Osteoblast (primary cell): ENCODE measurements at regions not wholly inside any gene's neighbourhood (a gene's known extent, or its start where the extent isn't known, plus 50 kb on each side); places are given as distances from the start of the nearest gene placed in this dataset.

Source experiments
- DNase-seq: peaks from one replicate; pipeline ENCODE4 v3.0.0; 2011; ENCODE audit warnings: low spot score, mixed read lengths; ENCODE audit not compliant: insufficient read length; ENCODE audit errors: missing footprints
- H2AFZ ChIP-seq: 2 replicates; pipeline ENCODE4 v1.6.0; 2011; ENCODE audit warnings: mild to moderate bottlenecking, low read length
- H3K27ac ChIP-seq: 2 replicates; pipeline ENCODE4 v1.5.1; 2011; ENCODE audit warnings: mild to moderate bottlenecking, low read depth, low read length, moderate library complexity
- H3K27me3 ChIP-seq: 2 replicates; pipeline ENCODE4 v1.6.0; 2012; ENCODE audit warnings: mild to moderate bottlenecking, control low read depth, inconsistent platforms, low read length, moderate library complexity; ENCODE audit not compliant: insufficient read depth
- H3K36me3 ChIP-seq: 2 replicates; pipeline ENCODE4 v1.5.1; 2011; ENCODE audit warnings: mild to moderate bottlenecking, low read length, control low read depth, moderate library complexity; ENCODE audit not compliant: insufficient read depth
- H3K4me1 ChIP-seq: 2 replicates; pipeline ENCODE4 v1.5.1; 2011; ENCODE audit warnings: mild to moderate bottlenecking, low read length, control low read depth, moderate library complexity; ENCODE audit not compliant: insufficient read depth
- H3K4me2 ChIP-seq: 2 replicates; pipeline ENCODE4 v1.6.0; 2011; ENCODE audit warnings: mild to moderate bottlenecking, low read length; ENCODE audit not compliant: insufficient read depth
- H3K4me3 ChIP-seq: fragments of 200-600 bp; sonication (generic); 3 replicates; pipeline ENCODE4 v1.5.1; 2012; ENCODE audit warnings: mild to moderate bottlenecking, low read length, inconsistent platforms; ENCODE audit not compliant: insufficient read depth
- H3K79me2 ChIP-seq: 2 replicates; pipeline ENCODE4 v1.6.0; 2012; ENCODE audit warnings: mild to moderate bottlenecking, low read length, control low read depth, inconsistent platforms; ENCODE audit not compliant: insufficient read depth
- H3K9me3 ChIP-seq: 2 replicates; pipeline ENCODE4 v1.5.1; 2011; ENCODE audit warnings: low read depth, low read length, control low read depth
- H4K20me1 ChIP-seq: 2 replicates; pipeline ENCODE4 v1.6.0; 2012; ENCODE audit warnings: mild to moderate bottlenecking, low read length, control low read depth; ENCODE audit not compliant: insufficient read depth
- TF ChIP-seq, protein P1 (sequence below): IDR thresholded peaks from 2 replicates; pipeline ENCODE4 v1.5.1; 2011; ENCODE audit warnings: mild to moderate bottlenecking, low read depth, low read length, moderate library complexity; ENCODE audit errors: extremely low read depth

DNA sequence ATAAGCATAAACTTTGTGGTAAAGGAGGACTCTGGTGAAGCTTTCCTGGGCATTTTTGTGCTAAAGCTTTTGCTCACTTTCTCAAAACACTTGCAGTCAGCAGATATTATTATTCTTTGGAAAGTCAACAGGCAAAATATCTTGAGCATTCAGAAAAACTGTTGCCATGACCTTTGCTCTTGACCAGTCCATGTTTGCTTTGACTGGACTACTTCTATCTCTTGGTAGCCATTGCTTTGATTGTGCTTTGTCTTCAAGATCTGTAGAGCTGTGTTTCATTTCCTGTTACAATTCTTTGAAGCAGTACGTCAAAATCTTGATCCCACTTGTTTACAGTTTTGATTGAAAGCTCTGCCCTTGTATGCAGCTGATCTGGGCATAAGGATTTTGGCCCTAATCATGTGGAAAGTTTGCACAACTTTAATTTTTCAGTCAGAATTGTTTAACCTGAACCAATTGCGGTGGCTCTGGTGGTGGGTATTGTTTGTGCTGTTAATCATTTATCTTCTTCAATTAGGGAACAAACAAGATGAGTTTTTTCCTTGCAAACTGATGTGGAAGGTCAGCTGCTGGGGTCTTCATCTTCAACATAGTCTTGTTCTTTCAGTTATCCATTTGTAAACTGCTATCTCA, 121.5 kb upstream of the NUDT6 start:
- Histone ChIP-seq H3K36me3 (no peaks in the 10 kb centered on the region), H2AFZ (no peak overlapping the region), H3K27ac (no peak overlapping the region), H3K79me2 (no peaks in the 10 kb centered on the region), H4K20me1 (no peaks in the 10 kb centered on the region), H3K4me2 (no peak overlapping the region), H3K4me1 (no peaks in the 10 kb centered on the region), H3K27me3 (no peaks in the 10 kb centered on the region), H3K4me3 (no peak overlapping the region), H3K9me3 (peaks cover 7% of the 10 kb centered on the region)
- TF ChIP-seq, protein P1, sequence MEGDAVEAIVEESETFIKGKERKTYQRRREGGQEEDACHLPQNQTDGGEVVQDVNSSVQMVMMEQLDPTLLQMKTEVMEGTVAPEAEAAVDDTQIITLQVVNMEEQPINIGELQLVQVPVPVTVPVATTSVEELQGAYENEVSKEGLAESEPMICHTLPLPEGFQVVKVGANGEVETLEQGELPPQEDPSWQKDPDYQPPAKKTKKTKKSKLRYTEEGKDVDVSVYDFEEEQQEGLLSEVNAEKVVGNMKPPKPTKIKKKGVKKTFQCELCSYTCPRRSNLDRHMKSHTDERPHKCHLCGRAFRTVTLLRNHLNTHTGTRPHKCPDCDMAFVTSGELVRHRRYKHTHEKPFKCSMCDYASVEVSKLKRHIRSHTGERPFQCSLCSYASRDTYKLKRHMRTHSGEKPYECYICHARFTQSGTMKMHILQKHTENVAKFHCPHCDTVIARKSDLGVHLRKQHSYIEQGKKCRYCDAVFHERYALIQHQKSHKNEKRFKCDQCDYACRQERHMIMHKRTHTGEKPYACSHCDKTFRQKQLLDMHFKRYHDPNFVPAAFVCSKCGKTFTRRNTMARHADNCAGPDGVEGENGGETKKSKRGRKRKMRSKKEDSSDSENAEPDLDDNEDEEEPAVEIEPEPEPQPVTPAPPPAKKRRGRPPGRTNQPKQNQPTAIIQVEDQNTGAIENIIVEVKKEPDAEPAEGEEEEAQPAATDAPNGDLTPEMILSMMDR: no peak
- no peak for DNase-seq

GRCh38 chr4:123046096-123046495, 123.7 kb upstream of the NUDT6 start:
- no peak overlapping the region for H3K27ac ChIP-seq
- H2AFZ ChIP-seq: no peak overlapping the region
- DNase-seq: no peak
- peaks cover 6% of the 10 kb centered on the region for H3K79me2 ChIP-seq
- no peaks in the 10 kb centered on the region for H3K27me3 ChIP-seq
- no peaks in the 10 kb centered on the region for H3K36me3 ChIP-seq
- no peak overlapping the region for H3K4me2 ChIP-seq
- TF ChIP-seq, protein P1: no peak
- peaks cover 7% of the 10 kb centered on the region for H3K9me3 ChIP-seq
- no peaks in the 10 kb centered on the region for H4K20me1 ChIP-seq
- no peak overlapping the region for H3K4me3 ChIP-seq
- H3K4me1 ChIP-seq: no peaks in the 10 kb centered on the region

- Histone ChIP-seq H3K79me2 (peaks cover 15% of the 10 kb centered on the region), H3K4me3 (no peak overlapping the region), H3K27ac (no peak overlapping the region), H3K27me3 (no peaks in the 10 kb centered on the region), H3K4me1 (no peaks in the 10 kb centered on the region), H3K4me2 (no peak overlapping the region), H4K20me1 (no peaks in the 10 kb centered on the region), H3K9me3 (peaks cover 1% of the 10 kb centered on the region), H3K36me3 (no peaks in the 10 kb centered on the region), H2AFZ (no peak overlapping the region)
- TF ChIP-seq, protein P1: no peak
- DNase-seq: no peak
Observed at GRCh38 chr4:123050018-123050417, 127.6 kb upstream of the NUDT6 start.

GRCh38 chr4:123052007-123052406, 129.6 kb upstream of the NUDT6 start:
- peaks cover 15% of the 10 kb centered on the region for H3K79me2 ChIP-seq

More at GRCh38 chr4:123052007-123052406, 129.6 kb upstream of the NUDT6 start:
- Histone ChIP-seq H3K27ac (no peak overlapping the region), H3K4me3 (no peak overlapping the region), H2AFZ (no peak overlapping the region), H4K20me1 (no peaks in the 10 kb centered on the region), H3K9me3 (peaks cover 1% of the 10 kb centered on the region), H3K27me3 (no peaks in the 10 kb centered on the region), H3K36me3 (no peaks in the 10 kb centered on the region), H3K4me1 (peaks cover 9% of the 10 kb centered on the region), H3K4me2 (no peak overlapping the region)
- TF ChIP-seq, protein P1: no peak
- DNase-seq: no peak
